ENCODE measurements at regions not wholly inside any gene's neighbourhood (a gene's known extent, or its start where the extent isn't known, plus 50 kb on each side); places are given as distances from the start of the nearest gene placed in this dataset.

GRCh38 chr10:83908506-83908905 lies 230.8 kb upstream of the GHITM start:
- H3K36me3 Mint-ChIP-seq = no peaks in the 10 kb centered on the region
- H3K27ac Mint-ChIP-seq = no peak overlapping the region
- POLR2A ChIA-PET = no interaction called here
- no peaks in the 10 kb centered on the region for H3K4me1 Mint-ChIP-seq
- no peaks in the 10 kb centered on the region for H3K36me3 ChIP-seq (ENCODE audit: control insufficient read depth in 2 of 3, insufficient read depth in 3 of 3, low read length in 3 of 3)
- H3K9me3 ChIP-seq (ENCODE audit: control insufficient read depth in 2 of 3, low read length in 3 of 3) = no peaks in the 10 kb centered on the region
- CTCF ChIA-PET = no interaction called here
- no peak overlapping the region for H3K4me3 Mint-ChIP-seq
- no peaks in the 10 kb centered on the region for H3K4me1 ChIP-seq (ENCODE audit: control insufficient read depth in 2 of 2, insufficient read depth in 2 of 2, low read length in 2 of 2)
- no peaks in the 10 kb centered on the region for H3K27me3 ChIP-seq (ENCODE audit: control insufficient read depth in 2 of 2, insufficient read depth in 2 of 2, low read length in 2 of 2)
- H3K9me3 Mint-ChIP-seq = peaks cover 0 to 7% (median under 1%) of the 10 kb centered on the region in 11 donors
- DNase-seq = no peak
- no peak overlapping the region for H3K4me3 ChIP-seq (ENCODE audit: low read length)
- no peak overlapping the region for H3K27ac ChIP-seq (ENCODE audit: low read depth, low read length)
- H3K27me3 Mint-ChIP-seq = peaks cover 0 to 5% (median 5%) of the 10 kb centered on the region in 5 donors
- ATAC-seq = no peak
- intact Hi-C loops (cut with micrococcal nuclease) = no loop called here

DNA sequence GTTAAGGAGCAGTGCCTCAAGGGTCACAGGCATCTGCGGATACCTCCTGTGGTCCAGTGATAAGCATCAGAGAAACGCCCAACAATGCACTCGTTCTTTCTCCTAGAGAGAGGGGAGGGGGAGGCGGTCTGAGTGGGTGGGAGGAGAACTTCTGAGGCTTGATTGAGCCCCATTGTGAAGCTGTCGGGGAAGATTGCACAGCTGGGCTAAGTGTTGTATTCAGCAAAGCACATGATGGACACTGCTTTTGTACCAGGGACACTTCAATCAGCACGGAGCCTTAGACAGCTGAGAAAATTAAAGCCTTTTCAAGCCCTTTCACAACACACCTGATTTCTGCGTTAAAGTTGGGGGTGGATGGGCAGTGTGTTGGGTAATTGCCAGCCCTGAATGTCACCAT lies 230.3 kb upstream of the GHITM start:
- H3K9me3 Mint-ChIP-seq = peaks cover 0 to 5% (median 0%) of the 10 kb centered on the region in 11 donors
- no peak overlapping the region for H3K4me3 Mint-ChIP-seq
- Histone ChIP-seq H3K9me3 (ENCODE audit: control insufficient read depth in 2 of 3, low read length in 3 of 3) (no peaks in the 10 kb centered on the region), H3K27ac (ENCODE audit: low read depth, low read length) (no peak overlapping the region), H3K4me1 (ENCODE audit: control insufficient read depth in 2 of 2, insufficient read depth in 2 of 2, low read length in 2 of 2) (no peaks in the 10 kb centered on the region), H3K36me3 (ENCODE audit: control insufficient read depth in 2 of 3, insufficient read depth in 3 of 3, low read length in 3 of 3) (no peaks in the 10 kb centered on the region), H3K4me3 (ENCODE audit: low read length) (no peak overlapping the region), H3K27me3 (ENCODE audit: control insufficient read depth in 2 of 2, insufficient read depth in 2 of 2, low read length in 2 of 2) (no peaks in the 10 kb centered on the region)
- no peak overlapping the region for H3K27ac Mint-ChIP-seq
- peaks cover 0 to 5% (median 5%) of the 10 kb centered on the region in 5 donors for H3K27me3 Mint-ChIP-seq
- no peaks in the 10 kb centered on the region for H3K36me3 Mint-ChIP-seq
- POLR2A ChIA-PET = no interaction called here
- H3K4me1 Mint-ChIP-seq = no peaks in the 10 kb centered on the region
- intact Hi-C loops (cut with micrococcal nuclease) = no loop called here
- DNase-seq (no peak), ATAC-seq (no peak)
- CTCF ChIA-PET = no interaction called here

GRCh38 chr10:83915801-83916200 lies 223.5 kb upstream of the GHITM start:
- no peak for DNase-seq
- Mint-ChIP-seq H3K36me3 (no peaks in the 10 kb centered on the region), H3K4me3 (no peak overlapping the region), H3K27ac (no peak overlapping the region), H3K4me1 (peaks cover 0 to 6% (median 0%) of the 10 kb centered on the region in 7 donors), H3K9me3 (peaks cover 0 to 5% (median 0%) of the 10 kb centered on the region in 11 donors), H3K27me3 (peaks cover 0 to 38% (median 16%) of the 10 kb centered on the region in 5 donors)
- ChIA-PET CTCF (no interaction called here), POLR2A (no interaction called here)
- H3K27me3 ChIP-seq (ENCODE audit: control insufficient read depth in 2 of 2, insufficient read depth in 2 of 2, low read length in 2 of 2) = no peaks in the 10 kb centered on the region
- no peaks in the 10 kb centered on the region for H3K9me3 ChIP-seq (ENCODE audit: control insufficient read depth in 2 of 3, low read length in 3 of 3)
- no peaks in the 10 kb centered on the region for H3K4me1 ChIP-seq (ENCODE audit: control insufficient read depth in 2 of 2, insufficient read depth in 2 of 2, low read length in 2 of 2)
- H3K36me3 ChIP-seq (ENCODE audit: control insufficient read depth in 2 of 3, insufficient read depth in 3 of 3, low read length in 3 of 3) = no peaks in the 10 kb centered on the region
- no peak overlapping the region for H3K4me3 ChIP-seq (ENCODE audit: low read length)
- ATAC-seq = no peak
- intact Hi-C loops (cut with micrococcal nuclease) = no loop called here
- no peak overlapping the region for H3K27ac ChIP-seq (ENCODE audit: low read depth, low read length)

- intact Hi-C loops (cut with micrococcal nuclease) = no loop called here
- no peaks in the 10 kb centered on the region for H3K4me1 ChIP-seq (ENCODE audit: control insufficient read depth in 2 of 2, insufficient read depth in 2 of 2, low read length in 2 of 2)
- peaks cover 0 to 2% (median 0%) of the 10 kb centered on the region in 11 donors for H3K9me3 Mint-ChIP-seq
- H3K27me3 ChIP-seq (ENCODE audit: control insufficient read depth in 2 of 2, insufficient read depth in 2 of 2, low read length in 2 of 2) = no peaks in the 10 kb centered on the region
- H3K36me3 Mint-ChIP-seq = no peaks in the 10 kb centered on the region
- H3K4me1 Mint-ChIP-seq = peaks cover 0 to 6% (median 0%) of the 10 kb centered on the region in 7 donors
- H3K27me3 Mint-ChIP-seq = peaks cover 0 to 36% (median 24%) of the 10 kb centered on the region in 5 donors
- ChIA-PET POLR2A (no interaction called here), CTCF (no interaction called here)
- H3K4me3 Mint-ChIP-seq = no peak overlapping the region
- H3K4me3 ChIP-seq (ENCODE audit: low read length) = no peak overlapping the region
- no peak for DNase-seq
- no peak overlapping the region for H3K27ac Mint-ChIP-seq
- no peaks in the 10 kb centered on the region for H3K36me3 ChIP-seq (ENCODE audit: control insufficient read depth in 2 of 3, insufficient read depth in 3 of 3, low read length in 3 of 3)
- H3K27ac ChIP-seq (ENCODE audit: low read depth, low read length) = no peak overlapping the region
- no peaks in the 10 kb centered on the region for H3K9me3 ChIP-seq (ENCODE audit: control insufficient read depth in 2 of 3, low read length in 3 of 3)
- no peak for ATAC-seq
Observed at GRCh38 chr10:83917537-83918506, 221.5 kb upstream of the GHITM start.

DNA sequence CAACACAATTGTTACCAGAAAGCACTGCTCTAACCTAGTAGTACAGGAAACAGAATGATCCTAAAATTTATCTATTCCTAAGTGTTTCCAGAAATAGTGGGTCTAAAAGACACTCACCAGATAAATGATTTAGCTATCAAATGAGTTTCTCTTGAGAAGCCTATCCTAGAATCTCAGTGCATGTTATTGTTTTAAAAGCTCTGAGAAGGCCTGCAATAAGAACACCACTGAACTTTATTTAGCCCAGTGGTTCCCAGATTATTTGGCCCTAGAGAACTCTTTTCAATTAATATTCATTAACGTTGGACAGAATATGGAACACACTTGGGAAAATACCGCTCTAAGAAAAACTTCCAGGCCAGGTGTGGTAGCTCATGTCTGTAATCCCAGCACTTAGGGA lies 220.1 kb upstream of the GHITM start:
- Histone ChIP-seq H3K27ac (ENCODE audit: low read depth, low read length) (no peak overlapping the region), H3K27me3 (ENCODE audit: control insufficient read depth in 2 of 2, insufficient read depth in 2 of 2, low read length in 2 of 2) (no peaks in the 10 kb centered on the region), H3K4me1 (ENCODE audit: control insufficient read depth in 2 of 2, insufficient read depth in 2 of 2, low read length in 2 of 2) (no peaks in the 10 kb centered on the region), H3K4me3 (ENCODE audit: low read length) (no peak overlapping the region), H3K9me3 (ENCODE audit: control insufficient read depth in 2 of 3, low read length in 3 of 3) (no peaks in the 10 kb centered on the region), H3K36me3 (ENCODE audit: control insufficient read depth in 2 of 3, insufficient read depth in 3 of 3, low read length in 3 of 3) (no peaks in the 10 kb centered on the region)
- Mint-ChIP-seq H3K27me3 (peaks cover 0 to 42% (median 30%) of the 10 kb centered on the region in 5 donors), H3K4me3 (no peak overlapping the region), H3K27ac (no peak overlapping the region), H3K36me3 (peaks cover 0 to 5% (median 0%) of the 10 kb centered on the region in 5 donors), H3K4me1 (peaks cover 0 to 6% (median 0%) of the 10 kb centered on the region in 7 donors), H3K9me3 (peaks cover 0 to 5% (median 0%) of the 10 kb centered on the region in 11 donors)
- no peak for ATAC-seq
- POLR2A ChIA-PET = no interaction called here
- CTCF ChIA-PET = no interaction called here
- intact Hi-C loops (cut with micrococcal nuclease) = no loop called here
- no peak for DNase-seq

DNA sequence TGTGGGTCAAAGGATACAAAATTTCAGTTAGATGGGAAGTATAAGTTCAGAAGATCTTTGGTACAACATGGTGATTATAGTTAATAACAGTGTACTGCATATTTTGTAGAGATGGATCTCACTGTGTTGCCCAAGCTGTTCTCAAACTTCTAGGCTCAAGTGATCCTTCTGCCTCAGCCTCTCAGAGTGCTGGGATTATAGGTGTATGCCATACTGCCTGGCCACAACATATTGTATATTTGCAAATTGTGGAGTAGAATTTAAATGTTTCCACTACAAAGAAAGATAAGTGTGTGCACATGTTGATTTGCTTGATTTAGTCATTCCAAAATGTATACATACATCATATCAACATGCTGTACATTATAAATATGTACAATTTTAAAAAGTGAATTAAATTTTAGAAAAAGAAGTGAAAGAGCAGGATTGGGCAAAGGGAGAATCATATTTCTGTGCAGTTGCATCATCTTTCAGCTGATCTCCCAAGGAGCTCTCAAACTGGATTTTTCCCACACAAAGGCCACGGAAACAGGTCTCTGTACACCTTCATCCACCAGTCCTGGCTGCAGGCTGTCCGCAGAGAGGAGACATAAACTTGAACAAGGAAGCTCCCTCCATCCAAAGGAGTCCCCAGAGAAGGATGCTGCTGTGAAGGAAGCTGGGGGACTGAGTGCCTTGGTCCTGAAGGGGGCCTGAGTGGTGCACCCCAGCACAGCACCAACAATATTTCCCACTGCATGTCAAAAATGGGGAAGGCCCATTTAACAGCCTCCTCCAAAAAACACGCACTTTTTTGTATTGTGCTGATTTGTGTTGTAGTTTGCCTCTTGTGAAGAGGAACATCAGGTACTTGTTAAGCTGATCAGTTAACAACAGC lies 217.1 kb upstream of the GHITM start:
- POLR2A ChIA-PET = no interaction called here

More for the DNA sequence above, 217.1 kb upstream of the GHITM start:
- Mint-ChIP-seq H3K27ac (no peak overlapping the region), H3K36me3 (peaks cover 0 to 5% (median 0%) of the 10 kb centered on the region in 5 donors), H3K27me3 (peaks cover 0 to 35% (median 26%) of the 10 kb centered on the region in 5 donors), H3K4me1 (peaks cover 0 to 6% (median 0%) of the 10 kb centered on the region in 7 donors), H3K4me3 (no peak overlapping the region), H3K9me3 (peaks cover 0 to 5% (median 0%) of the 10 kb centered on the region in 11 donors)
- no peaks in the 10 kb centered on the region for H3K36me3 ChIP-seq (ENCODE audit: control insufficient read depth in 2 of 3, insufficient read depth in 3 of 3, low read length in 3 of 3)
- no peak for ATAC-seq
- H3K9me3 ChIP-seq (ENCODE audit: control insufficient read depth in 2 of 3, low read length in 3 of 3) = no peaks in the 10 kb centered on the region
- intact Hi-C loops (cut with micrococcal nuclease) = no loop called here
- no peak overlapping the region for H3K4me3 ChIP-seq (ENCODE audit: low read length)
- no peak overlapping the region for H3K27ac ChIP-seq (ENCODE audit: low read depth, low read length)
- CTCF ChIA-PET = no interaction called here
- H3K27me3 ChIP-seq (ENCODE audit: control insufficient read depth in 2 of 2, insufficient read depth in 2 of 2, low read length in 2 of 2) = no peaks in the 10 kb centered on the region
- no peaks in the 10 kb centered on the region for H3K4me1 ChIP-seq (ENCODE audit: control insufficient read depth in 2 of 2, insufficient read depth in 2 of 2, low read length in 2 of 2)
- DNase-seq = no peak

Measured in naive thymus-derived CD4-positive, alpha-beta T cell (primary cell).